DOHH2 (cell line): ENCODE measurements at regions not wholly inside any gene's neighbourhood (a gene's known extent, or its start where the extent isn't known, plus 50 kb on each side); places are given as distances from the start of the nearest gene placed in this dataset.

Experiments
- H3F3A ChIP-seq: fragments of 200-600 bp; sonication (generic), shearing (Covaris generic); 2 replicates; pipeline ENCODE4 v1.6.0; 2016; ENCODE audit warnings: antibody characterized with exemption, mild to moderate bottlenecking; ENCODE audit not compliant: control insufficient read depth, insufficient read depth
- H3K27ac ChIP-seq: fragments of 200-600 bp; sonication (generic); 2 replicates; pipeline ENCODE4 v1.5.1; 2014; ENCODE audit warnings: low read depth, mild to moderate bottlenecking, low read length, moderate library complexity
- H3K27me3 ChIP-seq: fragments of 200-600 bp; sonication (generic); 2 replicates; pipeline ENCODE4 v1.6.1; 2014; ENCODE audit warnings: mild to moderate bottlenecking, low read length, mixed read lengths; ENCODE audit not compliant: control insufficient read depth
- H3K36me3 ChIP-seq: fragments of 200-600 bp; sonication (generic); 2 replicates; pipeline ENCODE4 v1.6.1; 2014; ENCODE audit warnings: mild to moderate bottlenecking, low read length, moderate library complexity, mixed read lengths; ENCODE audit not compliant: control insufficient read depth
- H3K4me1 ChIP-seq: fragments of 200-600 bp; sonication (generic); 2 replicates; pipeline ENCODE4 v1.6.1; 2014; ENCODE audit warnings: mild to moderate bottlenecking, low read length, mixed read lengths; ENCODE audit not compliant: control insufficient read depth
- H3K4me2 ChIP-seq: fragments of 200-600 bp; sonication (generic); 2 replicates; pipeline ENCODE4 v1.6.0; 2014; ENCODE audit warnings: mild to moderate bottlenecking, low read length, moderate library complexity
- H3K4me3 ChIP-seq: fragments of 200-600 bp; sonication (generic); 2 replicates; pipeline ENCODE4 v1.5.1; 2014; ENCODE audit warnings: mild to moderate bottlenecking, low read length, mixed read lengths
- H3K79me2 ChIP-seq: fragments of 200-600 bp; sonication (generic); 2 replicates; pipeline ENCODE4 v1.6.1; 2014; ENCODE audit warnings: mild to moderate bottlenecking, low read length, mixed read lengths; ENCODE audit not compliant: control insufficient read depth
- H3K9me2 ChIP-seq: fragments of 200-600 bp; sonication (generic); replicated peaks from 2 replicates; pipeline ENCODE4 v1.6.1; 2014; ENCODE audit warnings: mild to moderate bottlenecking, low read length, mixed read lengths; ENCODE audit not compliant: control insufficient read depth
- H3K9me3 ChIP-seq: fragments of 200-600 bp; sonication (generic); 2 replicates; pipeline ENCODE4 v1.6.1; 2014; ENCODE audit warnings: antibody characterized with exemption, low read length, mixed read lengths; ENCODE audit not compliant: control insufficient read depth, insufficient read depth
- H4K20me1 ChIP-seq: fragments of 200-600 bp; sonication (generic); 2 replicates; pipeline ENCODE4 v1.6.0; 2014; ENCODE audit warnings: low read depth, mild to moderate bottlenecking, antibody characterized with exemption, low read length, moderate library complexity; ENCODE audit not compliant: control insufficient read depth, insufficient read depth
- EZH2phosphoT487 ChIP-seq: fragments of 200-600 bp; sonication (generic); IDR thresholded peaks from 2 replicates; pipeline ENCODE4 v1.6.1; 2017; ENCODE audit warnings: borderline replicate concordance, mild to moderate bottlenecking, antibody characterized with exemption, low read length, moderate library complexity, mixed read lengths
- TF ChIP-seq, protein P1 (sequence below): fragments of 200-600 bp; sonication (generic); IDR thresholded peaks from one replicate; pipeline ENCODE4 v1.5.1; 2014; ENCODE audit warnings: antibody characterized with exemption, mild to moderate bottlenecking, low read depth, low read length; ENCODE audit not compliant: poor library complexity, severe bottlenecking

DNA sequence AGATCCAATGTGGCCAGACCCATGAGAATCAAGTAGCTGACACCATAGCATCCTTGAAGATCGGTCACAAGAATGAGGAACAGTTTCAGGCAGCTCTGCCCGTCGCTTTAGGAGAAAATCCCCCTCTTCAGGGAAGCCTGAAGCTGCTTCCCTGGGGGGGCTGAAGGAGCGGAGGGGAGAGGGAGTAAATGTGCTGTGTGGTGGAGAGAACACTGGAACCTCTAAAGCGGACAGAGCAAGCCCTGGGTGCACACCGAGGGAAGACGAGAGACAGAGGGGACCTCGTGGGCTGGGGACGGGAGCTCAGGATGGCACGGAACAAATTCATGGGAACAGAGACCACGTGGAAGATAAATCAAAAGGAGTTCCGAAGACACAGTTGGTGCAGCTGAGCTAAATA lies 154.3 kb downstream of the NDUFA10 start:
- no peaks in the 10 kb centered on the region for H3K79me2 ChIP-seq
- H3K4me3 ChIP-seq: no peak overlapping the region
- H4K20me1 ChIP-seq: no peaks in the 10 kb centered on the region
- peaks cover 31% of the 10 kb centered on the region for H3K9me3 ChIP-seq
- no peaks in the 10 kb centered on the region for H3K9me2 ChIP-seq
- no peaks in the 10 kb centered on the region for H3K36me3 ChIP-seq
- no peak overlapping the region for H3K27ac ChIP-seq
- H3K27me3 ChIP-seq: no peaks in the 10 kb centered on the region
- H3K4me2 ChIP-seq: no peak overlapping the region
- no peak for TF ChIP-seq EZH2phosphoT487
- TF ChIP-seq, protein P1, sequence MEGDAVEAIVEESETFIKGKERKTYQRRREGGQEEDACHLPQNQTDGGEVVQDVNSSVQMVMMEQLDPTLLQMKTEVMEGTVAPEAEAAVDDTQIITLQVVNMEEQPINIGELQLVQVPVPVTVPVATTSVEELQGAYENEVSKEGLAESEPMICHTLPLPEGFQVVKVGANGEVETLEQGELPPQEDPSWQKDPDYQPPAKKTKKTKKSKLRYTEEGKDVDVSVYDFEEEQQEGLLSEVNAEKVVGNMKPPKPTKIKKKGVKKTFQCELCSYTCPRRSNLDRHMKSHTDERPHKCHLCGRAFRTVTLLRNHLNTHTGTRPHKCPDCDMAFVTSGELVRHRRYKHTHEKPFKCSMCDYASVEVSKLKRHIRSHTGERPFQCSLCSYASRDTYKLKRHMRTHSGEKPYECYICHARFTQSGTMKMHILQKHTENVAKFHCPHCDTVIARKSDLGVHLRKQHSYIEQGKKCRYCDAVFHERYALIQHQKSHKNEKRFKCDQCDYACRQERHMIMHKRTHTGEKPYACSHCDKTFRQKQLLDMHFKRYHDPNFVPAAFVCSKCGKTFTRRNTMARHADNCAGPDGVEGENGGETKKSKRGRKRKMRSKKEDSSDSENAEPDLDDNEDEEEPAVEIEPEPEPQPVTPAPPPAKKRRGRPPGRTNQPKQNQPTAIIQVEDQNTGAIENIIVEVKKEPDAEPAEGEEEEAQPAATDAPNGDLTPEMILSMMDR: no peak
- H3K4me1 ChIP-seq: no peaks in the 10 kb centered on the region
- 0 out of 2 replicates have a peak, but pooled peaks cover 8% of the 10 kb centered on the region for H3F3A ChIP-seq

DNA sequence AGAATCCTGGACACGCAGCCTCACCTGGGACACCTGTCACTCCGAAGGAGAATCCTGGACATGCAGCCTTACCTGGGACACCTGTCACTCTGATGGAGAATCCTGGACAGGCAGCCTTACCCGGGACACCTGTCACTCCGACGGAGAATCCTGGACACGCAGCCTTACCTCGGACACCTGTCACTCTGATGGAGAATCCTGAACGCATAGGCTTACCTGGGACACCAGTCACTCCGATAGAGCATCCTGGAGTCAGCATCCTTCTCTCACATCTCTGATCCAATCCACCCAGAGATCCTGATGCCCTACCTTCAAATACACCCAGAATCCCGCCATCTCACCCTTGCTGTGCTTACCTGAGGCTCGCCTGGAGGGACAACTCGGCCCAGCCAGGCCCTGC lies 154.9 kb downstream of the NDUFA10 start:
- H4K20me1 ChIP-seq: no peaks in the 10 kb centered on the region
- no peak overlapping the region for H3K27ac ChIP-seq
- H3K9me2 ChIP-seq: no peaks in the 10 kb centered on the region
- H3K9me3 ChIP-seq: peaks cover 35% of the 10 kb centered on the region
- H3K4me1 ChIP-seq: no peaks in the 10 kb centered on the region
- H3K36me3 ChIP-seq: no peaks in the 10 kb centered on the region
- no peaks in the 10 kb centered on the region for H3K79me2 ChIP-seq
- no peak overlapping the region for H3K4me3 ChIP-seq
- no peak overlapping the region for H3K4me2 ChIP-seq
- H3K27me3 ChIP-seq: no peaks in the 10 kb centered on the region
- 0 out of 2 replicates have a peak, but pooled peaks cover 8% of the 10 kb centered on the region for H3F3A ChIP-seq
- TF ChIP-seq, protein P1: no peak
- no peak for TF ChIP-seq EZH2phosphoT487

DNA sequence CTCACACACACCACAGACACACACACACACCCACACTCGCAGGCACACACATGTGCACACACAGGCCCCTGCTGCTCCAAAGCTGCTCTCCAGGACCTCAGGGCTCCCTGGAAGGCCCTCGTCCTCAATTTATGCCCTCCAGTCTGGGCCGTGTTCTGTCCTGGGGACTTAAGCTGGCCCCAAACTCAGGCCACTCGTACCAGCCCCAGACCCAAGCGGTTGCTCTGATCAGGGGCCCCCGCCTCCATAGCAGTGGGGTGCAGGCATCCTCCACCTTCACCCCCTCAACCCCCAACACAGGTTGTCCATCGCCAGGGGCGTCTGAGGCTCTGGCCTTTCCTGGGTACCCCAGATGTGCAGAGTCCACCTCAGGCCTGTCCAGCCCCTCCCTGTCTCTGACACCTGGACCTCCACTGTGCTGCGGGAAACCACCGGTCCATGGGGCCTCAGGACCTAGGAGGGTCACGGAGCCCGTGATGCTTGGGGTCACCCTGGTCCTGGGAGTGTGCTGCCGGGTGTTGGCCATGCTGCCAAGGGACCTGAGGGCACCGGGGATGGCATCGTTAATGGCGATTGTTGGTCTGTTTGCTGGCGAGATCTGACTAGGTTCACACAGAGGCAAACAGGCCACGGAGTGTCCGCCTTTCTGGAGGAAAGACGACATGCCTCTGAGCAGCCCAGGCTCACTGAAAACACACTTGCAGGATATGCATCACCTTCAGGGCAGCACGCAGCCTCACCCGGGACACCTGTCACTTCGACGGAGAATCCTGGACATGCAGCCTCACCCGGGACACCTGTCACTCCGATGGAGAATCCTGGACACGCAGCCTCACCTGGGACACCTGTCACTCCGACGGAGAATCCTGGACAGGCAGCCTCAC lies 155.6 kb downstream of the NDUFA10 start:
- no peak overlapping the region for H3K27ac ChIP-seq
- H3F3A ChIP-seq: 0 out of 2 replicates have a peak, but pooled peaks cover 8% of the 10 kb centered on the region
- no peaks in the 10 kb centered on the region for H4K20me1 ChIP-seq
- no peaks in the 10 kb centered on the region for H3K36me3 ChIP-seq
- no peaks in the 10 kb centered on the region for H3K27me3 ChIP-seq
- H3K4me1 ChIP-seq: no peaks in the 10 kb centered on the region
- peaks cover 35% of the 10 kb centered on the region for H3K9me3 ChIP-seq
- H3K79me2 ChIP-seq: no peaks in the 10 kb centered on the region
- no peak for TF ChIP-seq EZH2phosphoT487
- TF ChIP-seq, protein P1: no peak
- H3K9me2 ChIP-seq: no peaks in the 10 kb centered on the region
- H3K4me2 ChIP-seq: no peak overlapping the region
- H3K4me3 ChIP-seq: no peak overlapping the region
